ENCODE measurements at regions not wholly inside any gene's neighbourhood (a gene's known extent, or its start where the extent isn't known, plus 50 kb on each side); places are given as distances from the start of the nearest gene placed in this dataset.

- Histone ChIP-seq H3K4me1 (ENCODE audit: insufficient read depth) (no peaks in the 10 kb centered on the region), H3K9me3 (no peaks in the 10 kb centered on the region), H3K4me3 (no peak overlapping the region), H3K27me3 (no peaks in the 10 kb centered on the region), H3K36me3 (no peaks in the 10 kb centered on the region), H3K27ac (no peak overlapping the region)
- 92 to 95% (median 93%) methylated on average over 3 of the region's 3 CpGs for WGBS, 3 donors
- no peak for DNase-seq
- TF ChIP-seq POLR2A (IDR thresholded peaks at IDR 0.05) (no peak), CTCF (IDR thresholded peaks at IDR 0.05) (no peak), EP300 (IDR thresholded peaks at IDR 0.05) (no peak)
- intact Hi-C loops (cut with DNase I), result no loop called here
Measured at GRCh38 chr2:196421880-196422279, 217.6 kb upstream of the CCDC150 start.

- no peak overlapping the region for H3K4me3 ChIP-seq
- no peak for DNase-seq
- no peaks in the 10 kb centered on the region for H3K4me1 ChIP-seq (ENCODE audit: insufficient read depth)
- 79 to 88% (median 86%) methylated on average over 2 of the region's 2 CpGs for WGBS, 3 donors
- H3K9me3 ChIP-seq, result no peaks in the 10 kb centered on the region
- no peaks in the 10 kb centered on the region for H3K36me3 ChIP-seq
- no peak for TF ChIP-seq CTCF (IDR thresholded peaks at IDR 0.05)
- no peak for TF ChIP-seq POLR2A (IDR thresholded peaks at IDR 0.05)
- TF ChIP-seq EP300 (IDR thresholded peaks at IDR 0.05), result no peak
- H3K27ac ChIP-seq, result no peak overlapping the region
- no peaks in the 10 kb centered on the region for H3K27me3 ChIP-seq
- intact Hi-C loops (cut with DNase I), result no loop called here
Measured at GRCh38 chr2:196422361-196422760, 217.2 kb upstream of the CCDC150 start.

- no peak for DNase-seq
- Histone ChIP-seq H3K36me3 (no peaks in the 10 kb centered on the region), H3K4me3 (no peak overlapping the region), H3K9me3 (no peaks in the 10 kb centered on the region), H3K4me1 (ENCODE audit: insufficient read depth) (no peaks in the 10 kb centered on the region), H3K27ac (no peak overlapping the region), H3K27me3 (no peaks in the 10 kb centered on the region)
- intact Hi-C loops (cut with DNase I), result no loop called here
- TF ChIP-seq EP300 (IDR thresholded peaks at IDR 0.05) (no peak), POLR2A (IDR thresholded peaks at IDR 0.05) (no peak), CTCF (IDR thresholded peaks at IDR 0.05) (no peak)
- 95 to 99% (median 98%) methylated on average over 1 of the region's 1 CpG for WGBS, 3 donors
Measured at GRCh38 chr2:196426122-196426521, 213.4 kb upstream of the CCDC150 start.

- H3K4me1 ChIP-seq (ENCODE audit: insufficient read depth), result no peaks in the 10 kb centered on the region
- no peak for DNase-seq
- TF ChIP-seq CTCF (IDR thresholded peaks at IDR 0.05) (no peak), POLR2A (IDR thresholded peaks at IDR 0.05) (no peak), EP300 (IDR thresholded peaks at IDR 0.05) (no peak)
- WGBS, 3 donors, result 17 to 25% (median 23%) methylated on average over 2 of the region's 2 CpGs
- no peaks in the 10 kb centered on the region for H3K9me3 ChIP-seq
- no peak overlapping the region for H3K4me3 ChIP-seq
- H3K27me3 ChIP-seq, result no peaks in the 10 kb centered on the region
- intact Hi-C loops (cut with DNase I), result no loop called here
- H3K27ac ChIP-seq, result no peak overlapping the region
- H3K36me3 ChIP-seq, result no peaks in the 10 kb centered on the region
Measured at GRCh38 chr2:196427986-196428634, 211.4 kb upstream of the CCDC150 start.

All from ovary (tissue), 7 donors.